ENCODE measurements at regions not wholly inside any gene's neighbourhood (a gene's known extent, or its start where the extent isn't known, plus 50 kb on each side); places are given as distances from the start of the nearest gene placed in this dataset.

DNA sequence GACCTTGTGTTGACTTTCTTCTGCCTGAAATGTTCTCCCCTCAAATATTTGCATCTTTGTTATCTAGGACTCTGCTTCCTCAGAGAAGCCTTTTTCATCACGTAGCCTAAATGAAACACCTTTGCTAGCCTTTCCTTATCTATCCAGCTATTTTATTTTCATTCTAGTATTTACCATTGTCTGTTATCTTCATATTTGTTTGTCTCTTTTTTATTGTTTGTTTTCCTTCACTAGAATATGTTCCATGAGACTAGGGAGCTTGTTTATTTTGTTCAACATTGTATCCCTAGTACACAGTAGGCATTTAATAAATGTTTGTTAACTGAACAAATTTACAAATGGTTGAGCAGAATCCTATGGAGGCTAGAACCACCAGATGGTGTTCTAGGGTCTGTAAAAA lies 178.0 kb downstream of the NPR3 start (continued):
- no peak for TF ChIP-seq EP300 (conservative IDR thresholded peaks at IDR 0.05; ENCODE audit: poor library complexity, severe bottlenecking)
- no peak for TF ChIP-seq EZH2 (IDR thresholded peaks at IDR 0.05; ENCODE audit: borderline replicate concordance, insufficient read depth, low read length, poor library complexity, severe bottlenecking)

DNA sequence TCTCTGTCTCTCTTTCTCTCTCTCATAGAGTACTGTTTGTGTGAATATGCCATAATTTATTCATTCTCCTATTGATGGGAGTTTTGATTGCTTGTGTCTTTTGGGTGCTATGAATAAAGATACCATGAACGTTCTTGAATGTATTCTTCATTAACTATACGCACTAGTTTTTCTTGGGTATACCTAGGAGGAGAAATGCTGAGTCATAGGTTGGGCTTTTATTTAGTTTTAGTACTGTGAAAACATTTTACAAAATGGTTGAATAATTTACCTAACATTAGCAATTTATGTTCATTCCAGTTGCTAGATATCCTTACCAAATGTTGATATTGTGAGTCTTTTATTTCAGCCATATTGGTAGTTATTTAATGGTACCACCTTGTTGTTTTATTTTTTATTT lies 192.5 kb downstream of the NPR3 start:
- Histone ChIP-seq H3K9ac (ENCODE audit: low read length) (no peak overlapping the region), H4K20me1 (ENCODE audit: insufficient read depth) (no peaks in the 10 kb centered on the region), H3K79me2 (replicated peaks; ENCODE audit: insufficient read depth, low read length) (no peaks in the 10 kb centered on the region), H3K27ac (ENCODE audit: low read length) (no peak overlapping the region), H2AFZ (ENCODE audit: low read depth, low read length) (no peak overlapping the region), H3K9me2 (ENCODE audit: insufficient read depth, low read length) (no peaks in the 10 kb centered on the region), H3K4me3 (ENCODE audit: low read length) (no peak overlapping the region), H3K9me3 (ENCODE audit: low read length) (no peaks in the 10 kb centered on the region), H3F3A (ENCODE audit: insufficient read depth, low read length, poor library complexity, severe bottlenecking) (no peaks in the 10 kb centered on the region), H3K4me2 (ENCODE audit: low read length) (no peak overlapping the region), H3K27me3 (ENCODE audit: insufficient read depth, low read depth, low read length) (no peaks in the 10 kb centered on the region), H3K36me3 (ENCODE audit: insufficient read depth, low read length) (no peaks in the 10 kb centered on the region)
- TF ChIP-seq MXI1 (conservative IDR thresholded peaks at IDR 0.05; ENCODE audit: poor library complexity, severe bottlenecking) (no peak), EZH2 (IDR thresholded peaks at IDR 0.05; ENCODE audit: borderline replicate concordance, insufficient read depth, low read length, poor library complexity, severe bottlenecking) (no peak), RAD21 (conservative IDR thresholded peaks at IDR 0.05) (no peak), POLR2AphosphoS5 (IDR thresholded peaks at IDR 0.05) (no peak), TAF1 (IDR thresholded peaks at IDR 0.05; ENCODE audit: low read depth) (no peak), SMC3 (conservative IDR thresholded peaks at IDR 0.05; ENCODE audit: poor library complexity) (no peak), EP300 (conservative IDR thresholded peaks at IDR 0.05; ENCODE audit: poor library complexity, severe bottlenecking) (no peak)
- TF ChIP-seq, protein P1, sequence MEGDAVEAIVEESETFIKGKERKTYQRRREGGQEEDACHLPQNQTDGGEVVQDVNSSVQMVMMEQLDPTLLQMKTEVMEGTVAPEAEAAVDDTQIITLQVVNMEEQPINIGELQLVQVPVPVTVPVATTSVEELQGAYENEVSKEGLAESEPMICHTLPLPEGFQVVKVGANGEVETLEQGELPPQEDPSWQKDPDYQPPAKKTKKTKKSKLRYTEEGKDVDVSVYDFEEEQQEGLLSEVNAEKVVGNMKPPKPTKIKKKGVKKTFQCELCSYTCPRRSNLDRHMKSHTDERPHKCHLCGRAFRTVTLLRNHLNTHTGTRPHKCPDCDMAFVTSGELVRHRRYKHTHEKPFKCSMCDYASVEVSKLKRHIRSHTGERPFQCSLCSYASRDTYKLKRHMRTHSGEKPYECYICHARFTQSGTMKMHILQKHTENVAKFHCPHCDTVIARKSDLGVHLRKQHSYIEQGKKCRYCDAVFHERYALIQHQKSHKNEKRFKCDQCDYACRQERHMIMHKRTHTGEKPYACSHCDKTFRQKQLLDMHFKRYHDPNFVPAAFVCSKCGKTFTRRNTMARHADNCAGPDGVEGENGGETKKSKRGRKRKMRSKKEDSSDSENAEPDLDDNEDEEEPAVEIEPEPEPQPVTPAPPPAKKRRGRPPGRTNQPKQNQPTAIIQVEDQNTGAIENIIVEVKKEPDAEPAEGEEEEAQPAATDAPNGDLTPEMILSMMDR (IDR thresholded peaks at IDR 0.05; ENCODE audit: poor library complexity, severe bottlenecking) = no peak
- TF ChIP-seq, protein P2, sequence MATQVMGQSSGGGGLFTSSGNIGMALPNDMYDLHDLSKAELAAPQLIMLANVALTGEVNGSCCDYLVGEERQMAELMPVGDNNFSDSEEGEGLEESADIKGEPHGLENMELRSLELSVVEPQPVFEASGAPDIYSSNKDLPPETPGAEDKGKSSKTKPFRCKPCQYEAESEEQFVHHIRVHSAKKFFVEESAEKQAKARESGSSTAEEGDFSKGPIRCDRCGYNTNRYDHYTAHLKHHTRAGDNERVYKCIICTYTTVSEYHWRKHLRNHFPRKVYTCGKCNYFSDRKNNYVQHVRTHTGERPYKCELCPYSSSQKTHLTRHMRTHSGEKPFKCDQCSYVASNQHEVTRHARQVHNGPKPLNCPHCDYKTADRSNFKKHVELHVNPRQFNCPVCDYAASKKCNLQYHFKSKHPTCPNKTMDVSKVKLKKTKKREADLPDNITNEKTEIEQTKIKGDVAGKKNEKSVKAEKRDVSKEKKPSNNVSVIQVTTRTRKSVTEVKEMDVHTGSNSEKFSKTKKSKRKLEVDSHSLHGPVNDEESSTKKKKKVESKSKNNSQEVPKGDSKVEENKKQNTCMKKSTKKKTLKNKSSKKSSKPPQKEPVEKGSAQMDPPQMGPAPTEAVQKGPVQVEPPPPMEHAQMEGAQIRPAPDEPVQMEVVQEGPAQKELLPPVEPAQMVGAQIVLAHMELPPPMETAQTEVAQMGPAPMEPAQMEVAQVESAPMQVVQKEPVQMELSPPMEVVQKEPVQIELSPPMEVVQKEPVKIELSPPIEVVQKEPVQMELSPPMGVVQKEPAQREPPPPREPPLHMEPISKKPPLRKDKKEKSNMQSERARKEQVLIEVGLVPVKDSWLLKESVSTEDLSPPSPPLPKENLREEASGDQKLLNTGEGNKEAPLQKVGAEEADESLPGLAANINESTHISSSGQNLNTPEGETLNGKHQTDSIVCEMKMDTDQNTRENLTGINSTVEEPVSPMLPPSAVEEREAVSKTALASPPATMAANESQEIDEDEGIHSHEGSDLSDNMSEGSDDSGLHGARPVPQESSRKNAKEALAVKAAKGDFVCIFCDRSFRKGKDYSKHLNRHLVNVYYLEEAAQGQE (IDR thresholded peaks at IDR 0.05; ENCODE audit: borderline replicate concordance) = no peak

DNA sequence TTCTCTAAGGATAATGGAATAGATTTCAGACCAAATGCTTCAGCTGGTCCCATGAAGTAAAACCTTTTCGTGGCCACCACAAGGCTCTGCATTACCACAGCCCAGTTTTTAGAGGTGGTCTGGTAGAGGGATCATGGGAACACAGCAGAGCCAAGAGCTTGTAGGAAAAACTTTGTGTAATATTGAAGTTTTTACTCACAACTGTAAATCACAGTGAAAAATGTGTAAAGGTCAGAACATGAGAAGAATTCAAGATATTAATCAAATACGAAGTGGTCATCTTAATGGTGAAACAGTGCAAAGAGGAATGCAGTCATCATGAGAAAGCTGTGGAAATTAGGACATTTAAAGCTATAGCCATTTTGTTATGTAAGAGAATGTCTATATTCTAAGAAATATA lies 197.5 kb downstream of the NPR3 start:
- TF ChIP-seq SMC3 (conservative IDR thresholded peaks at IDR 0.05; ENCODE audit: poor library complexity) = no peak
- no peak for TF ChIP-seq EZH2 (IDR thresholded peaks at IDR 0.05; ENCODE audit: borderline replicate concordance, insufficient read depth, low read length, poor library complexity, severe bottlenecking)
- no peak for TF ChIP-seq POLR2AphosphoS5 (IDR thresholded peaks at IDR 0.05)
- TF ChIP-seq RAD21 (conservative IDR thresholded peaks at IDR 0.05) = no peak
- TF ChIP-seq, protein P1 (IDR thresholded peaks at IDR 0.05; ENCODE audit: poor library complexity, severe bottlenecking) = no peak
- TF ChIP-seq MXI1 (conservative IDR thresholded peaks at IDR 0.05; ENCODE audit: poor library complexity, severe bottlenecking) = no peak
- TF ChIP-seq EP300 (conservative IDR thresholded peaks at IDR 0.05; ENCODE audit: poor library complexity, severe bottlenecking) = no peak
- no peak for TF ChIP-seq TAF1 (IDR thresholded peaks at IDR 0.05; ENCODE audit: low read depth)
- TF ChIP-seq, protein P2 (IDR thresholded peaks at IDR 0.05; ENCODE audit: borderline replicate concordance) = no peak
- Histone ChIP-seq H3K4me3 (ENCODE audit: low read length) (no peak overlapping the region), H3K9ac (ENCODE audit: low read length) (no peak overlapping the region), H4K20me1 (ENCODE audit: insufficient read depth) (no peaks in the 10 kb centered on the region), H3K9me3 (ENCODE audit: low read length) (no peaks in the 10 kb centered on the region), H3K4me2 (ENCODE audit: low read length) (no peak overlapping the region), H3F3A (ENCODE audit: insufficient read depth, low read length, poor library complexity, severe bottlenecking) (no peaks in the 10 kb centered on the region), H2AFZ (ENCODE audit: low read depth, low read length) (no peak overlapping the region), H3K9me2 (ENCODE audit: insufficient read depth, low read length) (no peaks in the 10 kb centered on the region), H3K79me2 (replicated peaks; ENCODE audit: insufficient read depth, low read length) (no peaks in the 10 kb centered on the region), H3K36me3 (ENCODE audit: insufficient read depth, low read length) (no peaks in the 10 kb centered on the region), H3K27ac (ENCODE audit: low read length) (no peak overlapping the region), H3K27me3 (ENCODE audit: insufficient read depth, low read depth, low read length) (no peaks in the 10 kb centered on the region)

All from neural cell (in vitro differentiated cells).